T1000 (cell line): ENCODE measurements at regions not wholly inside any gene's neighbourhood (a gene's known extent, or its start where the extent isn't known, plus 50 kb on each side); places are given as distances from the start of the nearest gene placed in this dataset.

Experiments used
- DNase-seq: peaks from one replicate; lab custom pipeline; 2025; ENCODE audit warnings: mixed read lengths; lab: John Stamatoyannopoulos, UW

DNA sequence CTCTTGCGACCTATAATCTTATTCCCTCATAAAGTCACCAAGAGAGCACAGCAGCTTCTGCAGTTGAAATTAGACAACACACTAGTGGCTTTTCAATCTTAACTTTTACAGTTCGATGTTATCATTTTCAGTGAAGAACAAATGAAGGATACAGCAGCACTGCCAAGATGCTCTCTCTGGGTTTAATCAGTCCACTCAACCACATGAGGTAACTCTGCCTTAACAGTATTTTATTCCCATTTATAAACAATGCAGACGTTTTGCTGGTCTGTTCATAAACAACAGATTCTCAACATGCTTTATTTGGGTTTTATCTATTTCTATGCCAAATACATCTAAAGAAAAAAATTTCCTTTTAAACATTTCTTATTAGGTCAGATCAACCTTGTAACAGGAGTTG lies 646.0 kb upstream of the FAM241A start:
- DNase-seq = no peak

DNA sequence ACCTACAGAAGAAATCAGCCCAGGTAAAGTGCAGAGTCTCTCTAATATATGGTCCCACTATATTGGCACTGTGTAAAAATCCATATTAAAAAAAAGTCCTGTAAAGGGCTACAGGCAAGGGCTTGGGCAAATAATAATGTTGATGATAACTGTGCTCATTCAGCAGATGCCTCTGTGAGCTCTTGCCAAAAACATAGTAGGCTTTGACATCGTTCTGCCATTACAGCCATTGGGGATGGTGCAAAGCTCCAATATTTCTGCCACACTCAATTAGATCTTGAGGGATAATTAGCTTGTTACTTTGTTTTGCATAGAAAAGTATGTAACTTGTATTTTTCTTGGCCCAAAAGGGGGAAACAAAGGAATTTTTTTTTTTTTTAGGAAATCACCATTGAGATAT lies 645.5 kb upstream of the FAM241A start:
- no peak for DNase-seq

DNA sequence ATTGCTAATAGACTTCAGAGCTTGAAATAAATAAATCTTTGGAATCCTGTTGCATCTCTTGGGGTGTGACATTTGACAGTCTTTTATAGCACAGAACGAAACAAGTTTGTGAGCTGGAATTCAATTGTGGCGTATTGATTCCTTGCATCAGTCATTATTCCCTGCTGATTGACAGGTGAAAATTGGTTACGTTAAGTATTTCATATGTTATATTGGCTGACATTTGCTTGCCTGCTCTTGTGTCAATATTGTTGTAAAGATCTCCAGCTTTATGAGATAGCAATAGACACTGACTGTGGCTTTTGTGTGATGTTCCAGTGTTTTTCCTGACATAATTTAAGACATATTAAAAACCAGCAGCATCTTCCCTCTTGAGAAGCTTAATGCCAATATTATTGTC lies 644.4 kb upstream of the FAM241A start:
- DNase-seq = no peak

DNA sequence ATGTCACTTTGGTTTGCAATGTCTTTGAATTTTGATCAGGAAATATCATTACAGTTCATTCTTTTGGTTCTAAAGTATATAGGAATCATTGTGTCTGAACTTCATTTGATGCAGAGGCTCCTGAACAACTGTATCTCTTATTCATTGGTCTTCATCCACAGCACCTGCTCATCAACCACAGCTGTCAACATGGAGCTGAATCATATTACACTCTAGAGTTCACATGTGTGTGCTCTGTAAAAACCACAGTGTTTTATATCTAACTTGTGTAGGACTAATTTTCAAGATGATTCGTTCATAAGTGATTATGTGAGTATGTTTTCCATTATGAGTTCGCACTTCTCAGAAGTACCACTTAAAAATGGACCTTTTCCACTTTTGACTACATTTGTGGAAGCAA lies 643.3 kb upstream of the FAM241A start:
- DNase-seq = no peak

DNA sequence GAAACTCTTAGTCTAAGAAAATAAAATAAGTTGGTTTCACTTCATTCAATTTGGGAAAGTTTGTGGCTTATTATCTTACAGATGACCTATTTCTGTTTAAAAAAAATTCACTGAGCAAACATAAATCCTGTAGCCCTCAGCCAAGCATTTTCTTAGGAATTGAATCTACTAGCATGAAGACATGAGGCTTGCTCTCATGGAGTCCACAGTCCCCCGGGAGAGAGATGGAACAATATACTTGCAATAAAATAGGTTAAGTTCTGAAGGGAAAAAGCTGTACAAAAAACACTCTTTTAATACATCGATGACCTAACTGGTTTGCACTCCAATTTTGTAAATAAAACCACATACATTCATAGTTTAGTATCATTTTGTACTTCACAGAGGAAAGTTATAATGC lies 642.6 kb upstream of the FAM241A start:
- DNase-seq = no peak

DNA sequence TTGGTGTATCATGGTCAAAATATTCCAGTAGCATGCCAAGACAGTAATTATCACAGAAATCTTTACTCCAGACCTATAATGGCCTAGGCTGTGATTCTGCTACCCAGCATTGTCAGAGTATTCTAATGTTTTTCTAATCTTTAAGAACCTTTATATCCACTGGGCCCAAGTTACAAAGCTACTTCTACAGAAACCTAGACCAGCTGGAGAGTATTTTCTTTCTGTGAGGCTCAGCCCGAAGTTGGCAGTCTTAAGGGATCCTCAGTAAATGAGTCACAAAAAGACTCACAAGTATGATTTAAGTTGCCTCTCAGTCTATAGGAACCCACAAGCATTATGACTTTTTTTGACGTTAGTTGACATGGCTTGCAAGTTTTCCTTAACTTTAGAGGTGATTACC lies 638.5 kb upstream of the FAM241A start:
- no peak for DNase-seq

DNA sequence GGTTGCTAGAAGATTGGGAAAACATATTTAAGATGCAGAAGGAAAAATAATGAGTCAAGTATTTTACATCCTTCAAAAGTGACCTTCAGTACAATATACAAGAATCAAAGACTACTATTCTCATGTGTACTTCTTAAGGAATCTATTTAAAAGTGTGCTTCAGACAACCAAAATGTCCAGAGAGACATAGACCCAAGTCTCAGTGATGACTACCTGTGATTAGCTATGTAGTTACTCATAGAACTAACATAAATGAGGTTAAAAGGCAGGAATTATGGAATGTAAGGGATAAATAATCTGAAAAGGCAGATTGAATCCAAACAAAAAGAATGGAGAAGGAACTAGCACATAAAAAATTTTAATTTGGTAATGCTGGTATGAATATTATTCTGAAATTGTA lies 634.7 kb upstream of the FAM241A start:
- no peak for DNase-seq

DNA sequence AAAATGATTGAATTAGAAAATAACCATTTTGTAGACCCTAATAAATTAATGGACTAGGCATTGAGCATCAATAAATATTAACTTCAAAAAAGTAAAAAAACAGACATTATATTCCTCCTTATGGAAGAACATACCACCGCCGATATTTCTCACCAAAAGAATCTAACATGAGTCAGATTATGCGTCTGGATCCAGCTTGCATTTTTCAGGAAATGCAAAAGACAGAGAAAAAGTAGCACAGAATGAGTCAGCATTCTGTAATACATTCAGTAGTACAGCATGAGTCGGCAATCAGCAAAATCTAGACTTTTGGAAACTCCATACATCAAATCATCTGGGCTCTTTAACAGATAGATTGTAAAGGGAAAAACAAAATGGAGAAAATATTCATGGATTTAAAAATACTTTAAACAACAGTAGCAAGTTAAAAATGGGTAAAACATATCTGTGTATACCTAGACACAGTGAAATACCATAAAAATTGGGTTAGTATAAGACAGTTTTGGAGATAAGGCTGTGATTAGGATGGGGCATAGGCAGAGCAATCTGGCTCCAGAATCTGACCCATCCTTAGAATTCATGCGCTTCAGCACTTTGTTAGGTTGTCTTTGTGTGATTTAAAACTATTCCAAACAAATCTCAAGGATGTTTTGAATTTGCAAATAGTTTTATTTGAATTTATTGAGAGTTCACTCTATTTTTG lies 633.0 kb upstream of the FAM241A start:
- no peak for DNase-seq

DNA sequence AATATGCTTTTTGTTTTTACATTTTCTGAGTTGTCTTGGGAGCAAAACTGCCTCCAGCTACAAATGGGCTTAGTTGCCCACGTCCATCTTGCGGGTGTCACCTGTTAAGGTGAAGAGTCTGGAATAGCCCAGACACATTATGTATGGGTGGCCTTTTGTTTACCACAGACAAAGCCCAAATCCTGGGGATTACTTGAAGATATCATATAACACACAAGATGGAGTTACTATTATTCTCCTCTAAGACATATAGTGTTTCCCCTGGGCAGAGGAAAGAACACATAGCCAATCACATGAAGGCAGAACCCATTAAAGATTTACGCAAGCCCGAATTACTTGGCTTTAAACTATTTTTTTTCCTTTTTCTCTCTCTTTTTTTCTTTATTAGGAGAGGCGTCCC lies 625.6 kb upstream of the FAM241A start:
- DNase-seq = no peak

DNA sequence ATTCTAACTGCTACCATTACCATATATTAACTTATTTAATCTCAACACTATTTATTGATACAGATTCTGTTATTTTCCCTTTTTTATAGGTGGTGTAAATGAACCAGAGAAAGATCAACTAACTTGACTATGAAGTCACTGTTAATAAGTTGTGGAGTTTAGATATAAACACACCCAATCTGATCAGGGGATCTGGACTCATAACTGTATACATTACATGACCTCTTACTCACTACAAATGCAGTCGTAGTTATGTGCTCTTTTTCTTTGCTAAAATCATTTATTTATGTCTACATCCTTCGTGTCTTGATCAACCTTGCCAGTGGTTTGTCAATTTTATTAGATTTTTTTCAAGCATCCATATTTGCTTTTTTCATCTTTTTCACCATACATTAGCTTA lies 614.8 kb upstream of the FAM241A start:
- DNase-seq = no peak

DNA sequence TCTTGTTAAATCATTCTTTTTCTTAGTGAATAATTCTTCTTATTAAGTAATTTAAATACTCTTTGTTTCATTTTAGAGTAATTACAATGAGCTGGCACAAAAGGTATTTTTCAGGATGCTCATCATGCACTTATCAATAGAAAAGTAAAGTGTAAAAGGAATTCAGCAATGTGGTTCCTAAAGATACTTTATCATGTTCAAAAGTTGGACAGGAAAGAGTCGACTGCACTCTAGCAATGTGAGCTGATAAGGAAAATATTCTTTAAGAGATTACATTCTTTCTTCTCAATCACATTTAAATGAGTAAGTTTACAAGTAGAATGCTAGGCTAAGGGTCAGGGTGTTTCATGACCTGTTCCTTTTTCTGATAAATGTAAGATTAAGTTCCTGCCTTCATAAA lies 609.5 kb upstream of the FAM241A start:
- no peak for DNase-seq

DNA sequence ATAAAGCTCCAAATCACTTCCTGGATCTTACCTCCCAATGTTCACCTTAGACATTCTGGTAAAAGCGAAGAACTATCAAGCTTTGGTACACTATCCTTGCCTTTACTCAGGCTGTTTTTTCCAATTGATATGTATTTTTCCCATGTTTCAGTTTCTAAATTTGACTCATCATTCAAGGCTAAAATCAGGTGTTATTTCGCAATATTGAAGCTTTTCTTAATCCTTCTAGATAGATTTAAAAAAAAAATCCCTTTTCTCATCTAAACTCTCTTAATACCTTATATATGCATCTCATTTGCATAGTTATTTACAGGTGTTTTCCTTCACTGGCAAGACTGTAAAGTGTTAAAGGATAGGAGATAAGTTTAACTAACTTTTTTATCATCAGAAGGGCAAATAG lies 608.1 kb upstream of the FAM241A start:
- DNase-seq = no peak

DNA sequence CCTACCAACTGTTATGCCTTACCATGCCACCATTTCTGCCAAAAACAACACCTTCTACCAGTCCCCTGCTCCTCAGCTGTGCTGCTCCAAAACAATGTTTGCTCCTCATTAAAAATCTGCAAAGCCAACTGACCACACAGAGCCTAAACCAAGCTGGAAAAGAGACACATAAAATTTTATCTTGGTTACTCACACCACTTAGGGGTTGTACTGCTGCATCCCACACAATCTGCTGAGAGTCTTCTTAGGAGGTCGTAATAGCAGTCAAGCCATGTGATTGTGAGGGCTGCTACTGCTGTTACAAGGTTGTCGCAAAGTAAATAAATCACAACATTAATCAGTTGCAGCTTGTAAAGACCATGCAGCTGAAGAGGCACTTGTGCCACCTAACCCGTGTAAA lies 607.4 kb upstream of the FAM241A start:
- DNase-seq = no peak

DNA sequence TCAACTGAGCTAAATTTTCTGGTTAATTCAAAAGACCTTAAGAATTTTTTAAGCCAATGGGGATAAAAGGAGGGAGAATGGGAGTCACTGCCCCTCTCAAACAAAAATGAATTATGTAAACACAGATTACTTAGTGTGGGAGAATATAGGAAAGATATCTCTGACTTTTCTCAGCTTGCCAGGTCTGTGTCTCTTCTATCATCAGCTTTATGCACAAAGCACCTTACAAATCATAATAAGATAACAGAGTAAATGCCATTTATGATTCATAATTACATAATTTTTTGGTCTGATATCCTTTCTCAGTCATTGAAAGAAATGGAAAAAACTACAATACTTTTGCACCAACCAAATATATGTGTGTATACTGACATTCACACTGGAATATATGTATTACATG lies 604.6 kb upstream of the FAM241A start:
- DNase-seq = no peak

DNA sequence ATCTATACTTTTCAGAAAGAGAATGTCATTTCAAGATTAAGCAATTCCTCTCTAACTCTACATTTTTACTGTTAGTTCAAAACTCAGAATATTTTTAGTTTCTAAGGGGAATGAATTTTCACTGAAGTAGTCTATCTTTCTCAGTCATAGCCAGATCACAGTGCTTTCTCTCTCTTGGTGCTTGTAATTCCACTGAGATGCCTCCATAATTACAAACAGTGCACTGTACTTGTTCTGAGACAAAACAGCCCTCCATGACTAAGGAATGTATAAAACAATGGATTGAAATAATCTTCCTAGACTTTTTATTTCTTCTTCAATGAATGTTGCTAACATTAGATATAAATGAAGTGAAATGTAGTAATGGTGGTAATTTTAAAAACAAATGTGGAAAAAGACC lies 603.2 kb upstream of the FAM241A start:
- no peak for DNase-seq

DNA sequence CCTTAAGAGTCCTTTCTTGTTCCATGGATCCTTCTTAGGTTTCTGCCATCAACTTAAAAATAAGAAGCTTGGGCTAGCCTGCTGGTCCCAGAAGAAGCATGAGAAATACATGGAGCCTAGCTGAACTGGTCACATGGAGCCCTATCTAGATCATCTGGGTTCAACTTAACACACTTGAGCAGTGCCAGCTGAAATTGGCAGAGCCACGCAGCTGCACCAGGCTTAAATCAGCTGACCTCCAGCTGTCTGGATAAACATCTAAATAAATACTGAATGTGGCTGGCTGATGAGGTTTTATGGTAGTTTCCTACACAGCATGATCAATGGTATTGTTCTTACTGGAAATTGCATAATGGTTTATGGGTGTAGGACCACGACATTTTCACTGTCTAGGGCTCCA lies 598.4 kb upstream of the FAM241A start:
- no peak for DNase-seq

DNA sequence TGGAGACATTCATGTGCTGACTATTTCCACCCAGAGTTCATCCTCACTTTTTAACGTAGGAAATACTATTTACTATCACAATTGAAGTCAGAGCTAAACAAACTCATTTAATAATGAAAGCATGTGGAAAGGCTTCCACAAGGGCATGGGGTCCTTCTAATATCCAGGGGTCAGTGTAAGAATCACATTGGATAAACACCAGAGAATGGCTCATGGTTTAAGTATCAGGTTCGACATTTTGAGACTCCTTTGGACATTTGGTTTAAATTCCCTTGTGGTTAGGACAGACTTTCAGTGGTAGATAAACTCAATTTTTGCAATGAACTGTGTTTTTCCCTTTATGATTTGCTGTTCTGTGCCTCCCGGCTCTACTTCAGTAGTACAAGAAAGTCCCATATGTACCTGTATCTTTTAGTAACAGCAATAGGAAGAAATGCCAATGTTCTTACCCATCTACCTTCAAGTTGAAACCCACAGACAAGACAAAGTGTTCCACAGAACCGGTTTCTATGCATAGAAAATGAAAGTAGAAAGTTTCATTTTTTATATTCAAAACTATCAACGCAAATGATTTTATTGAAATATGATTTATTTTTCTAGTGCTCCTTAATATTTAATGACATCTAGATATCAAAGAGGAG lies 589.0 kb upstream of the FAM241A start:
- no peak for DNase-seq

DNA sequence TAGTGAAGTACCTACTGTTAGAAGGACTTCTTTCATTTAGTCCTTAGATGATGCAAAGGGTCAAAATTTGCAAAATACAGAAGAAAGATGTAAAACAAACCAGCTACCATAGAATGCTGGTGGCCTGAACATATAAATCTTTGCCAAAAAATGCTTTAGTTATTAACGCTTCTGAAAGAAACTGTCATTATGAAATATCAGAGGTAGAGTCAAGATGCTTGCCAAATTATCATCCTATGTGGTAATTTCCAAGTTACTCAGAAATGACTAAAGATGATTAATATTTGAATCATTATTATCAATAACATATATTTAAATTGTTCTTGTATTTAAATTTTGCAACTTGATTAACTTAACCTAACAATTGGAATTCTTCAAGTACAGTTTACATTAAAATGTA lies 588.4 kb upstream of the FAM241A start:
- no peak for DNase-seq

DNA sequence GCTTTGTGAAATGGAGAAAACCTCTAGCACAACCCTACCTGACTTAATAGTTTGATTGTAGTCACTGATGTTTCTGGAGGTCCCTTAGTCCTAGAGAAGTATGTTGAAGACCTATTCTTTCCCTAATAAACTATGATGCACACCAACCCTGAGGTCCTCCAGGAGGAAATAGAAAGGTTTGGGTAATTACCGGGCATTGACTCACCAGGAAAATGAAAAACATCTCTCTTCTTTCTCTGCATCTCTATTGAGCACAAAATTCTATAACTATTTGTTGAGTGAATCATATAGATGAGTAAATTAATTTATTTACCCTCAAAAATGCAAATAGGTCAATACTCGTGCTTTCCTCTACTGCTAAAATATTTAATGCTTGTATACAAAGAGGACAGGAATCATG lies 582.4 kb upstream of the FAM241A start:
- no peak for DNase-seq

DNA sequence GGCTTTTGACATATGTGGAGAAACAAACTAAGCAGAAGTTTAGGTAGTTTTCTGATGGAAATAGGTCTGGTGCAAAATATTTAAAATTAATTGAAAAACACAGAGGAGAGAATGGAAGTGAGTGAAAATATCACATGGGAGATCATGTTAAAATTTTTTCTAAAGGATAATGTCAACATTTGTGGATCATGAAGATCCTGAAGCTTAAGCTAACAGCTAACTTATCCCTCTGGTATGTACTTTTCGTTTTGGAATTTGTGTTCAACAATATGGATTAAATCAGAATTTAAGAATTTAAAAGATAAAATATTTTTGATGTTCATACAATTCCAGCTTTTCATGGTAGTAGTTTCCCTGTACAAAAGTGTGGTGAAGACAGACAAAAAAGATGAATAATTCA lies 572.8 kb upstream of the FAM241A start:
- no peak for DNase-seq

DNA sequence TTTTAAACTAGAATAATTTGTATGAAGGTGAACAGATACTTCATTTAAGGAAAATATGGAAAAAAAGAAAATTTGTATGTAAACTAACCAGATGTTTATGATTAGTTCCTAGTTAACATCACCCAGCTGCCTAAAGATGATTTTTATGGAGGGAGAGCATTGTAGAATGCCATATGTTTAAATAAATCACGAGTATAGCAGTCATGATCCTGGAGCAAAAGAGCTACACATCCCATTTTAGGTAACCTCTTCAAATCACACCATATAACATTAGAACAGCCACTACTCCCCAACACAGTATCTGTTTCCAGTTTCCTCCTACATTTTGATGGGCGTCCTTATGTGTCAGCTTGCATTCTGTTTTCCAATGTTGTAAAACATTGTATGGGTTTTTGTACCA lies 571.9 kb upstream of the FAM241A start:
- DNase-seq = no peak

DNA sequence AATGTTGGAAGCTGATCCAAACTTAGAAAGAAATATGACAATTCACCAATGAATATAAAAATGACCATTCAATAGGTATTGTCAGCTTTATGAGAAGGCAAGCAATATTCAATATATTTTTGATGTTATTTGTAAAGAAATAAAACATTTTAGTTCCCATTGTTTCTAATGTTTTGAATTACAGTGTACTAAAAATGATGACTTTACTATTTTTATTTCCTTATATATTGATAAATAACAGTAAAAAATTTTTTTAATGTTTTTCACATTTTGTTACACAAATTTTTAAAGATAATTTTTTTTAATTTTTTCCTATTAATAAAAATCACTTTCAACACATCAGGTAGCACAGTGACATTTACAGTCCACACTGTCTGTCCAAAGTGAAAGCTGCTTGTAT lies 565.5 kb upstream of the FAM241A start:
- DNase-seq = no peak

DNA sequence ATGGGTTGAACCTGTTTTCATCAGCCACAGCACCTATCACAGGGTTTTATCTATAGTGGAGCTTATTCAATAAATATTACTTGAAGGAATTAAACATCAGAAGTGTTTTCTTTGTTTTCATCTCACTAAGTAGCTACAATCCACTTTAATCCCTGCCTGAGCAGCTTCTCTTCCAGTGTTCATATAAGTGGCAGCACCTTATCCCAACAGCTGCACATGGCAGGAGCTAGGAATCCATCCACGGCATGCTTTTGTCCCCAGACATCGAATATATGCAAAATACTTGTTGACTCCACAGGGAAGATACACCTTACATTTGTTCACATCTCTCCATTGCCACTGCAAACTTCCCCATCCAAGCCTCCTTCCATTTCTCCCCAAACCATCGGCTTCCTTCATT lies 549.8 kb upstream of the FAM241A start:
- DNase-seq = no peak

DNA sequence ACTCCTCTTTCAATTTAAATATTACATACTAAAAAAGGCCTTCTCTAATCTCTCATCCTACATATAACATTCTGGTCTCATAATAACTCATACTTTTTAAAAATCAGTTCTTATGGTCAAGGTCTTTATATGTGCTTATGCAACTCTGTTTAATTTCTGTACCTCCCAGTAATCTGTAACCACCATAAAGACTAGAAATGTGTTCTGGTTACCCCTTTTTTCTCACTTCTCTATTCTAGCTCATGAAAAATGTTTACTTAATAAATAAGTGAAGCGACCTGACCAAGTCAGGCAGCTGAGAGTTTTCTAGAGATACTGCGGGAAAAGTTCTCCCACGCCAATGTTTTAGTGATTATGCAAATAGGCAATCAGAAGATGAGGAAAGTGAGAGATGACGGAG lies 548.8 kb upstream of the FAM241A start:
- no peak for DNase-seq
